ENCODE measurements at regions not wholly inside any gene's neighbourhood (a gene's known extent, or its start where the extent isn't known, plus 50 kb on each side); places are given as distances from the start of the nearest gene placed in this dataset.

- DNase-seq (ENCODE audit: low read depth, low spot score): no peak
These were observed 609.2 kb downstream of the SPOCK3 start for GRCh38 chr4:166625018-166625637.

GRCh38 chr4:166628454-166628853, 605.8 kb downstream of the SPOCK3 start:
- no peak for DNase-seq (ENCODE audit: low read depth, low spot score)

GRCh38 chr4:166635367-166635766, 598.9 kb downstream of the SPOCK3 start:
- DNase-seq (ENCODE audit: low read depth, low spot score): no peak

- no peak for DNase-seq (ENCODE audit: low read depth, low spot score)
These were observed 596.5 kb downstream of the SPOCK3 start for GRCh38 chr4:166637816-166638215.

GRCh38 chr4:166655231-166655630, 579.1 kb downstream of the SPOCK3 start:
- DNase-seq (ENCODE audit: low read depth, low spot score): no peak

GRCh38 chr4:166655705-166656104, 578.6 kb downstream of the SPOCK3 start:
- no peak for DNase-seq (ENCODE audit: low read depth, low spot score)

- no peak for DNase-seq (ENCODE audit: low read depth, low spot score)
These were observed 577.0 kb downstream of the SPOCK3 start for GRCh38 chr4:166657261-166657660.

GRCh38 chr4:166658585-166658984, 575.7 kb downstream of the SPOCK3 start:
- DNase-seq (ENCODE audit: low read depth, low spot score): no peak

GRCh38 chr4:166662266-166662843, 571.9 kb downstream of the SPOCK3 start:
- no peak for DNase-seq (ENCODE audit: low read depth, low spot score)

GRCh38 chr4:166670341-166670740, 564.0 kb downstream of the SPOCK3 start:
- DNase-seq (ENCODE audit: low read depth, low spot score): no peak

- no peak for DNase-seq (ENCODE audit: low read depth, low spot score)
These were observed 560.4 kb downstream of the SPOCK3 start for GRCh38 chr4:166673911-166674310.

- DNase-seq (ENCODE audit: low read depth, low spot score): no peak
These were observed 558.9 kb downstream of the SPOCK3 start for GRCh38 chr4:166675411-166675810.

GRCh38 chr4:166680796-166681195, 553.5 kb downstream of the SPOCK3 start:
- DNase-seq (ENCODE audit: low read depth, low spot score): no peak

GRCh38 chr4:166682200-166682599, 552.1 kb downstream of the SPOCK3 start:
- DNase-seq (ENCODE audit: low read depth, low spot score): no peak
